HuH-7 (cell line): ENCODE measurements at regions not wholly inside any gene's neighbourhood (a gene's known extent, or its start where the extent isn't known, plus 50 kb on each side); places are given as distances from the start of the nearest gene placed in this dataset.

Experiments used
- DNase-seq: peaks from one replicate; pipeline ENCODE4 v3.0.0; 2011; ENCODE audit warnings: low spot score

DNA sequence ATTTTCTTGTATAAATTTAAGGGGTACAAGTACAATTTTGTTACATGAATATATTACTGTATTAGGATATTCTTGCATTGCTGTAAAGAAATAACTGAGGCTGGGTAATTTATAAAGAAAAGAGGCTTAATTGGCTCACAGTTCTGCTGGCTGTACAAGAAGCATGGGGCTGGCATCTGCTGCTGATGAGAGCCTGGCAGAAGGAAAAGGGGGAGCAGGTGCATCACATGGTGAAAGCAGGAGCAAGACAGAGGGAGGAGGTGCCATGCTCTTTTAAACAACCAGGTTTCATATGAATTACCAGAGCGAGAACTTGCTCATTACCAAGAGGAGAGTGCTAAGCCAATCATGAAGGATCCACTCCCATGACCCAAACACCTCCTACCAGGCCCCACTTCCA, 399.5 kb upstream of the RAB6C start:
- no peak for DNase-seq

- no peak for DNase-seq
Observed at GRCh38 chr2:129585760-129586159, 393.7 kb upstream of the RAB6C start.

GRCh38 chr2:129587426-129588064, 391.9 kb upstream of the RAB6C start:
- DNase-seq, result no peak

- DNase-seq, result no peak
Observed at GRCh38 chr2:129604560-129604959, 374.9 kb upstream of the RAB6C start.

DNA sequence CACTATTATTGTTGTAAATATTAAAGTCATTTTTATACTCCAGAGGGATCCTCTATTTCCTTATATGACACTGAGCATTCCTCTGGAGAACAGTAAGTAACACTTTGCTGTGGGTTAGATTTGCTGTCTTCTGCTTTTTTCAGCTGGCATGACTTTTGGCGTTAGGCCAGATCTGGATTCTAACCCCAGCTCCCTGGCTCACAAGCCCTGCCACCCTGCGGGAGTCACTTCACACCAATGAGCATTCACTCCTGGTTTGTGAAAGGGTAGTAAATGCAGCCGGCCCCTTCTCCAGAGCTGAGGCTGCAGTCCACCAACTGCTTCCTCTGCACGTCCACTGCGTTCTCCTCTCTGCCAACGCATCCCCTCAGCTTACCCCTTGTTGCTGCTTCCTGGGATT, 373.8 kb upstream of the RAB6C start:
- no peak for DNase-seq

DNA sequence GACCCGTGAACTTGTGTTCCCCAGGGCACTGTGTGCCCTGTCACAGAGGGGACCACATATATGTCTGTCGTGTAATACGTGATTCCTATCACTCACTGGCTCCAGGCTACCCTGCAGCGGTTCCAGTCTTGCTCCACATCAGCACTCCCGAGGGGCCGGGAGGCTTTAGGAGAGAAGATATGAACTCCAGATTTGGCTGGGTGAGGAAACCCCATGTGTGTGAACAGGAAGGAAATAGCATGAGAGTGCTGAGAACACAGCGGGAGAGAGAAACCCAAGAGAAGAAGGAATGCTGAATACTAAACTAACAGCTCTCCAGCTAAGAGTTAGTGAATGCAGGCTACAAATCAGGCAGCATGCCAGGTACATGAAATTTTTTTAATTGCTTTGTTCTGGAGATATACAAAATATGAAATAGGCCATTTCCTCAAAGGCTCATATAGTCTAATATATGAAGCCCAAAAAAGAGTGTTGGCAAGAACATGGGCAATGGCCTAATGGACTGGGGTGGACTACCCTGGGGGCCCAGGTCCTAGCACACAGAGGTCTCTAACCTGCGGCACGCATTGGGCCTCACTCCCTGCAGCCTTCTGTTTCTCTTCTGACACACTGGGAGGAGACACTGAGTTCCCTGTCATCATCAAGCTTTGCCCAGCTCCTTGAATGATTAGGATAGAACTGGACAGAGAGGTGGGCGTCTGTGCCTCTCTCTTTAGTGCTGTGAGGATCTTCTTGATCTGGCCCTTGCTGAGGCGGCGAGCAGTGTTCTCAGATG, 372.8 kb upstream of the RAB6C start:
- DNase-seq, result no peak

DNA sequence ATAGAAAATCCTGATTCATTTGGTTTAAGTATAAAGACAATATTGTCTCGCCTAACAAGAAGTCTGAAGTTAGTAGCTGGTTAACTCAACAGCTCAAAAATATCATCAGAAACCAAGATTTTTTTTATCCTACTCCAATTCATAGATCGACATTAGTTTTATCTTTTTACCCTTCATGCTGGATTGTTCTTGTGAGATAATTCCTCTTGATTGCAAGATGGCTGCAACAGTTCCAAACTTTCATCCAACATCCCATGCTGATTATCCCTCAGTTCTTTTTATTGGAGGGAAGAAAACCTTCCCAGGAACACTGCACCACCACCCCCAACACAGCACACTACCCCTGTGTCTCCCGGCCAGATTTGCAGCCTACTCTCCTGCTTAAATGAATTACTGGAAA, 370.2 kb upstream of the RAB6C start:
- DNase-seq, result no peak

GRCh38 chr2:129610766-129611165, 368.7 kb upstream of the RAB6C start:
- DNase-seq, result no peak

GRCh38 chr2:129611471-129611870, 368.0 kb upstream of the RAB6C start:
- no peak for DNase-seq

- DNase-seq, result no peak
Observed at GRCh38 chr2:129619471-129619870, 360.0 kb upstream of the RAB6C start.

DNA sequence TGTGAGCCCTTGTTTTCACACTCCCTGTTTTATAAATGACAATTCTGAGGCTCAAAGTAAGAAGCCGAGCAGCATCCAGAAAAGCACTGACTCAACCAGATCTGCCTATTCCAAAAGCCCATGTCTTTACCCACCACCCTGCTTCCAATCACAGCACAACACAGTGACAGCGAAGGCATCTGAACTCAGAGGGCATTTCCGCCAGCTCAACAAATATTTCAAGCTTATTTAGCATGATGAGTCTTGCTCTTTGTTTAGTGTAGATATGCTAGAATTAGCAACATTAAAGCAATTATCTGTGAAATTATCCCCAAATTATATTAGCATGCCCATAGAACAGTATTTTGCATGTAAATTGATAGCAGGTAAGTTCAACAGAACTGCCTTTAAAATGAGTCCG, 359.1 kb upstream of the RAB6C start:
- DNase-seq, result no peak

DNA sequence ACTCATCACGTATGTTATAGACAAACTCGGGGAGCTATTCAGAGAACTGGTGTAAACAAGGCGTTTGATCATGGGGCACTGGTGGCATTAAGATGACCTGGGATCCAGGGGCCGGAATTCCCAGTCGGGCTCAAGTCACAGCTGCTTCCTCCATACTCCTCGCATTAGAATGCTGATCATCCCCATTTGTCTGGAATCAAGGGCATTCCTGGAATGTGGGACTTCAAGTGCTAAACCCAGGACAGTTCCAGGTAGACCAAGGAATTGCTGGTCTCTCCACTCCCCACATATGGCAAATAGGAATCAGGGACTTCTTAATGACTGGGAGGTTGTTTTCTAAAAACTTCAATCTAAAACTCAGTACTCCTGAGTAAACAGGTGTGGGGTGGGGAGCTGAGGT, 355.7 kb upstream of the RAB6C start:
- DNase-seq, result no peak

DNA sequence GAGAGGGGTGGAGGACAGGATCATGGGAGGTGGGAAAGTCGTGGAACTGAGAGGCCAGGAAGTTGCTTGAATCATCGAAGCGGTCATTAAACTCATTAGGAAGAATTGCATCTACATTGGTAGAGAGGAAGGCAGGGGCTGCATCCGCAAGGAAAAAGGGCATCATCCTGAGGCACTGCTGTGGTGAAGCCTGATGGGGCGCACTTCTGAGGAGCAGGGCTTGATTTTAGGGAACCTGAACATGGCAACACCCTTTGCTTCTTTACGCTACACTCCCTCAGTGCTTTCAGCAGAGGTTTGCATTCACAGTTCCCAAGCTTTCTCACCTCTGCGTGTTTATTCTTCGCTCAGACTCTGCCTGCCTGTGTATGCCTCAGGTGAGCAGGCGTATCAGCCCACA, 352.0 kb upstream of the RAB6C start:
- no peak for DNase-seq

- no peak for DNase-seq
Observed at GRCh38 chr2:129636692-129637091, 342.8 kb upstream of the RAB6C start.

- DNase-seq, result no peak
Observed at GRCh38 chr2:129641371-129641770, 338.1 kb upstream of the RAB6C start.

DNA sequence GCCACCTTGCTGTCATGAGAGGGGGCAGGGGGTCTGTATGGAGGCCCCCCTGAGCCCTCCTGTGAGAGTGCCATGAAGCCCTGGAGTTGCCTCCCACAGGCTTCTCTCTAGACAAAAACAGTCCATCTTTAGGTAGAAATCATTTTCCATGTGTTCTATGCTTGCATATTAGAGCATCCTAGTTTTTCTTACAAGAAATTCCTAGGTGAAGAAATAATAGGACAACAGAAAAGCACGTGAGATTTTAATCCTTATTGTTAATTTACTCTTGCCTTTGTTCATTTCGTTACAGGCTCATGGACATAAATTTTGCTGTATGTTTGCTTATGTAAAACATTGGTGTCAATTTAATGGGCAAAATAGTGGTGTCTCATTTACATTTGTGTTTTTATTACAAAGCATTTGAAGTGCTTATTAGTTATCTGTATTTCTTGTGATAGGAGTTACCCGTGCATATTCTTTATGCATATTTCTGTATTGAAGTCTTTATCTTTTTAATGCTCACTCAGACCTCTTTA, 336.9 kb upstream of the RAB6C start:
- no peak for DNase-seq

GRCh38 chr2:129645335-129645734, 334.1 kb upstream of the RAB6C start:
- no peak for DNase-seq

- DNase-seq, result no peak
Observed at GRCh38 chr2:129646107-129646506, 333.4 kb upstream of the RAB6C start.

GRCh38 chr2:129653246-129653645, 326.2 kb upstream of the RAB6C start:
- DNase-seq, result no peak

GRCh38 chr2:129654331-129654730, 325.1 kb upstream of the RAB6C start:
- DNase-seq, result no peak

DNA sequence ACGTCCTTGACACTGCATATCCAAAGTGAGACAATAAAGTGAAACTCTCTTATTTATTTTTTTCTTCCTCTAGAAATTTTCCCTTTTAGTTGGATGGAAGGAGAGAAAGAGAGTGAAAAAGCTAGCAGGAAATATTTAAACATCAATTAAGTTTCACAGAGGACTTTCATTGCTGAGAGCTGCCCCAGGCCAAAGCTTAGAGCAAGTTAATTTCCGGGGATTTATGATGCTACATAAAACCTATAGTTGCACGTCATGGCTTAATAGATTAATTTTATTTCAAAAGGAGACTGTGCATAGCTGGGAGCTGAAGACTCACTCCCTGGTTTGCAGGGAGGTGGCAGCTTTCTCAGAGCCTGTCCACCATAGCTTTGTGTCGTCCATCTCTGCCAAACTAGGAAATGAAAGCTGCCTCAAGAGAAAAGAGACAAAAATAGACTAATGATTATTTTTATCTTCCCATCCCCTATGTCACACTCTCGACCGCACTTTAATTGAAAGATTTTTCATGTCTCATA, 323.3 kb upstream of the RAB6C start:
- DNase-seq, result no peak

DNA sequence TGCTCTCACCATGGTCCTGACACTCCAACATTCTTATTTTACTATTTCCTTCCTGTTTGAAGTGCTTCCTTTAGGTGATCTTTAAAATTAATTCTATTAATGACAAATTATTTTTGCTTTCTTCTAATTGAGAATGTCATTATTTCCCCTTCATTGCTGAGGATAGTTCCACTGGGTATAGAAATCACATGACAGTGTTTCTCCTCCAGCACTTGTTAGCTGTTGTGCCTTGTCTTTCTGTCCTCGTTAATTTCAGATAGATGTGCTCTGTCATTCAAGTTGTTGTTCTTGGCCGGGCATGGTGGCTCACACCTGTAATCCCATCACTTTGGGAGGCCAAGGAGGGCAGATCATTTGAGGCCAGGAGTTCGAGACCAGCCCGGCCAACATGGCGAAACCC, 321.0 kb upstream of the RAB6C start:
- no peak for DNase-seq

DNA sequence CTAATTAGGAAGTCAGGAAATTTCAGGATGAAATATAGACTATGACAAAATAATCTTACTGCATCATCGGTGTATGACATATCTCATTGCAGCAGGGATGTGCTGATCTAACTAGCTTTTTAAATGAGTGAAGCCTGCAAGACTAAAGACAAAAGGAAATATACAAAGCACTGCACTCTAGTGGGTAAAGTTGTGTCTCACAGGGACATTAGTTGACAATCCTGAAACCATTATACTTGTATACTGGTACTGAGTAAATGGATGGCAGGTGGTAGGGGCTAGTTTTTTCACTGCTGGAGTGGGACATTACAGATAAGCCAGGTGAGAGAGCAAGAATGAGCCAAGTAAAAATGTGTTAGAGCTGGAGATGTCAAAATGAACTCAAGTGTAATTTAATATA, 317.5 kb upstream of the RAB6C start:
- DNase-seq, result no peak

DNA sequence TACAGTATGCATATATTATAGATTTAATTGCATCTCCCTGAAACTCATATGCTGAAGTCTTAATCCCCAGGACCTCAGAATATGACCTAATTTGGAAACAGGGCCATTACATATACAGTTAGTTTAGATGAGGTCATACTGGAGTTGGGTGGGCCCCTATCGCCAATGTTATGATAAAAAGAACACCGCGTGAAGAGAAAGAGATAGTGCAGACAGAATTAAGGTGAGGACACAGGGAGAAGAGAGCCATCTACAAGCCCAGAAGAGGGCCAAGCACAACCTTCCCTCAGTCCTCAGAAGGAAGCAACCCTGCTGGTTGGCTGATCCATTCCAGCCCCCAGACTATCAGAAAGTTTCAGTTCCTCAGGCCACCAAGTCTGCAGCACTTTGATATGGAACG, 311.9 kb upstream of the RAB6C start:
- DNase-seq, result no peak
